ENCODE measurements at regions not wholly inside any gene's neighbourhood (a gene's known extent, or its start where the extent isn't known, plus 50 kb on each side); places are given as distances from the start of the nearest gene placed in this dataset.

DNA sequence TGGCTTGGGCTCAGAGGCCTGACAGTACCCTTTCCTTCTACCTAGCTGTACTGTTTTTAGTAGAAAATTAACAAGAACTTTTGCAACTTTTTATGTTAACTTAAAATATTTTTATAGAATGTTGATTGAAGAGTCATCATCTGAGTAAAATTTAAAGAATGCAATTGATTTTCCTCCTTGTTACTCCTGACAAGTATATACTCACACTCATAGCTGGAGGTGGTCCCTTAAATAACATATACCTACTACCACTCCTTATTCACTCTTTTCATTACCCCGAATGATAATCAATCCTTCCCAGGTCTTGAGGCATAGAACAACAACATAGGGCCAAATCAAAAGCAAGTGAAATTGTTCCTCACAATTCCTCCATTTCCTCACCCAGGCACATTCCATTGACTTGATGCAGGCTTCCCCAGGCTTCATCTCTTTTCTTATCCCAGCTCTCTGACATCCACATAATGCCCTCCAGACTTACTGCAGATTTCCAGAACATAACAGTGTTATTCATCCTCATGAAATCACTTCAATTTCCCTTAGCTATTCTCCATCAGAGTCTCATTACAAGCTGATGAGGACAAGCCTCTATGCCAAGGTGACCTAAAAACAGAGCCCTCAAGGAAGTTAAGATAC is 73.2 kb upstream of the ANXA10 start:
- DNase-seq (ENCODE audit: low read depth, low spot score) = no peak
- TF ChIP-seq, protein P1, sequence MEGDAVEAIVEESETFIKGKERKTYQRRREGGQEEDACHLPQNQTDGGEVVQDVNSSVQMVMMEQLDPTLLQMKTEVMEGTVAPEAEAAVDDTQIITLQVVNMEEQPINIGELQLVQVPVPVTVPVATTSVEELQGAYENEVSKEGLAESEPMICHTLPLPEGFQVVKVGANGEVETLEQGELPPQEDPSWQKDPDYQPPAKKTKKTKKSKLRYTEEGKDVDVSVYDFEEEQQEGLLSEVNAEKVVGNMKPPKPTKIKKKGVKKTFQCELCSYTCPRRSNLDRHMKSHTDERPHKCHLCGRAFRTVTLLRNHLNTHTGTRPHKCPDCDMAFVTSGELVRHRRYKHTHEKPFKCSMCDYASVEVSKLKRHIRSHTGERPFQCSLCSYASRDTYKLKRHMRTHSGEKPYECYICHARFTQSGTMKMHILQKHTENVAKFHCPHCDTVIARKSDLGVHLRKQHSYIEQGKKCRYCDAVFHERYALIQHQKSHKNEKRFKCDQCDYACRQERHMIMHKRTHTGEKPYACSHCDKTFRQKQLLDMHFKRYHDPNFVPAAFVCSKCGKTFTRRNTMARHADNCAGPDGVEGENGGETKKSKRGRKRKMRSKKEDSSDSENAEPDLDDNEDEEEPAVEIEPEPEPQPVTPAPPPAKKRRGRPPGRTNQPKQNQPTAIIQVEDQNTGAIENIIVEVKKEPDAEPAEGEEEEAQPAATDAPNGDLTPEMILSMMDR (conservative IDR thresholded peaks at IDR 0.05) = no peak
- Mint-ChIP-seq H3K4me3 (no peak overlapping the region), H3K27ac (ENCODE audit: unreplicated experiment) (no peak overlapping the region), H3K9me3 (peaks cover 14% of the 10 kb centered on the region), H3K27me3 (ENCODE audit: low read depth) (no peaks in the 10 kb centered on the region), H3K36me3 (ENCODE audit: low read depth) (peaks cover 6% of the 10 kb centered on the region), H3K4me1 (no peaks in the 10 kb centered on the region)

DNA sequence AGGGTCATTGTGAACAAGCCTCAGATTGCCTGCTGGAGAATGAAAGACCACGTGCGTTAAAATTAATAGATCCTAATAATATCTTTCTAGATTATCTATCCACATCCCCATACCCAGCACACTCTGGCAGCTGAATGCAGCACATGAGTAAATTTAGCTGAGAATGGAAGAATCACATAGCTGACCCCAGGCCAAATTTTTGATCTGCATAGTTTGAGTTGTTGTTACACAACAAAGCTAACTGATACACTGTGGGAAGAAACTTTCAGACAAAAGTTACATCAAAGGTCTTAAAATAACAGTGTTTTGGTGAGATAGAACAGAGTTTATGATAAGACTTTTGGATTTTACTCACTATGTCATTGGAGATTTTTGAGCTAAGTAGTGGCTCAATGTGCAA is 72.4 kb upstream of the ANXA10 start:
- DNase-seq (ENCODE audit: low read depth, low spot score) = no peak
- Mint-ChIP-seq H3K9me3 (peaks cover 16% of the 10 kb centered on the region), H3K27me3 (ENCODE audit: low read depth) (no peaks in the 10 kb centered on the region), H3K27ac (ENCODE audit: unreplicated experiment) (no peak overlapping the region), H3K36me3 (ENCODE audit: low read depth) (peaks cover 8% of the 10 kb centered on the region), H3K4me3 (no peak overlapping the region), H3K4me1 (no peaks in the 10 kb centered on the region)
- TF ChIP-seq, protein P1 (conservative IDR thresholded peaks at IDR 0.05) = no peak

DNA sequence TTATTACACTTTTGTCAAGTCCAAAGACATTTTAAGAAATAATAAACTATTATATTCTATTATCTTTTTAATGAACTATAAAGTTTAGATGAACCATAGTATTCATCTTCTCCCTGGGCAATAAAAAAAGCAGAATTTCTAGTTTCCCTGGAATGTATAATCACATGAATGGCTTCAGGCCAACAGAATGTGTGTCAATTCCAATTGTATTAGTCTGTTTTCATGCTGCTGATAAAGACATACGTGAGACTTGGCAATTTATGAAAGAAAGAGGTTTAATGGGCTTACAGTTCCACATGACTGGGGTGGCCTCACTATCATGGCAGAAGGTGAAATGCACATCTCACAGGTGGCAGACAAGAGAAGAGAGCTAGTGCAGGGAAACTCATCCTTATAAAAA is 70.7 kb upstream of the ANXA10 start:
- TF ChIP-seq, protein P1 (conservative IDR thresholded peaks at IDR 0.05) = no peak
- no peaks in the 10 kb centered on the region for H3K27me3 Mint-ChIP-seq (ENCODE audit: low read depth)
- peaks cover 8% of the 10 kb centered on the region for H3K36me3 Mint-ChIP-seq (ENCODE audit: low read depth)
- H3K27ac Mint-ChIP-seq (ENCODE audit: unreplicated experiment) = no peak overlapping the region
- no peak overlapping the region for H3K4me3 Mint-ChIP-seq
- DNase-seq (ENCODE audit: low read depth, low spot score) = no peak
- no peaks in the 10 kb centered on the region for H3K4me1 Mint-ChIP-seq
- H3K9me3 Mint-ChIP-seq = peaks cover 16% of the 10 kb centered on the region

DNA sequence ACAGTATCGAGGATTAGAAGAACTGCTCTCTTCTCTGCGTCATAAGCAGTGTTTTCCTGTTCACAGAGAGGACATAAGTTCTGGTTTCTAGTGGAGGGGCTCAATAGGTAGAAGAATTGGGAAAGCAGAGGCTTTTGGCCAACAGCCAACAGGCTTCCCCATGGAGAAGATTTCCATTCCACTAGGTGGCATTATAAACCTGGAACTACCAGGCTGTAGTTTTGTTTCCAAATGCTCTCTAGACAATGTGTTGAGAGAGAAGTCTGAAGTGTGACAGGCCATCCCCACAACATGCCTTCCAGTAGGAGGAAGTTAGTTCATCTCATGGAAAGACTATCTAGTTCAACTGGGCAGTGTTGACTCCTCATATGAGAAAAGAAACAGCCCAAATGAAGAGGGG is 63.8 kb upstream of the ANXA10 start:
- H3K27me3 Mint-ChIP-seq (ENCODE audit: low read depth) = no peaks in the 10 kb centered on the region
- no peaks in the 10 kb centered on the region for H3K4me1 Mint-ChIP-seq
- H3K27ac Mint-ChIP-seq (ENCODE audit: unreplicated experiment) = no peak overlapping the region
- TF ChIP-seq, protein P1 (conservative IDR thresholded peaks at IDR 0.05) = no peak
- H3K36me3 Mint-ChIP-seq (ENCODE audit: low read depth) = peaks cover 4% of the 10 kb centered on the region
- peaks cover 14% of the 10 kb centered on the region for H3K9me3 Mint-ChIP-seq
- no peak overlapping the region for H3K4me3 Mint-ChIP-seq
- no peak for DNase-seq (ENCODE audit: low read depth, low spot score)

DNA sequence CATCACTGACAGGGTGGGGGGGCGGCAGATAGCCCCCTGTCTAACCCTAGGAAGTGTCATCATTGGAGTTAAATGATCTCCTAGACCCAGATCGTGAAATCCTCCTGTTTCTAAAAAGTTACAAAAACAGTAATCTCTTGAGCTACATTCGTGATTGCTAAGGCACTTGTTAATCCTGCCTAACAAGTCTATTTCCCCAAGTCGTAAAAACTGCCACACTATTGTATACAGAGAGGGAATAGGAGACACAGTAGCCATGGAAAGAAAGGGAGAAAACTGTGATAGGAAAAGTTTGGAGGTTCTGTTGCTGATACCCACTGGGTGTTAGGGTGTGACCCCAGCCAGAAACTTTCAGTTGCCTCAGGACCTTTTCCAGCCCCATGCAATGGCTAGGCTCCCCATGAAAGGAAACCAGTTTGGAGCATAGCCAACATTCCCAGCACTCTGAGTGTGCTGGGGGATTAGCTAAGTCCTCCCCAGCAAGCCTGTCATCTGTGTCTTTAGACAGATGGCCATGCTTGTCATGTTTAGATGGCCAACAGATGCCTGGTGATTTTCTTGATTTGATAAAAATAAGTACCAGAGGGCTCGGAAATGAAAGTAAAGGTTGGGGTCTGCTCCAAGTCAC is 63.3 kb upstream of the ANXA10 start:
- Mint-ChIP-seq H3K27me3 (ENCODE audit: low read depth) (no peaks in the 10 kb centered on the region), H3K9me3 (peaks cover 11% of the 10 kb centered on the region), H3K4me1 (no peaks in the 10 kb centered on the region), H3K36me3 (ENCODE audit: low read depth) (peaks cover 3% of the 10 kb centered on the region), H3K4me3 (no peak overlapping the region), H3K27ac (ENCODE audit: unreplicated experiment) (no peak overlapping the region)
- TF ChIP-seq, protein P1 (conservative IDR thresholded peaks at IDR 0.05) = no peak
- no peak for DNase-seq (ENCODE audit: low read depth, low spot score)

Measured in neural crest cell (in vitro differentiated cells).